Stimulated activated naive CD8-positive, alpha-beta T cell treated with anti-CD3 and anti-CD28 coated beads, Interleukin-15, Interleukin-2, amounts not matched to agents 100 U/mL and 50 U/mL, for 24 hours (primary cell): ENCODE measurements at regions not wholly inside any gene's neighbourhood (a gene's known extent, or its start where the extent isn't known, plus 50 kb on each side); places are given as distances from the start of the nearest gene placed in this dataset.
"Not testable (repeated sequence)": the region's sequence is repeated elsewhere in the genome, so short reads cannot be mapped to it uniquely, and the experiment has no call there.

Source experiments
- ATAC-seq: fragments of 150-1000 bp; cut with Tn5 transposase; one replicate; pipeline ENCODE4 v1.10.0; 2021
- DNase-seq: peaks from one replicate; pipeline ENCODE4 v3.0.0; 2021

- not testable (repeated sequence) for ATAC-seq
These were observed 869.6 kb upstream of the DEFB115 start for GRCh38 chr20:30387823-30388222.

GRCh38 chr20:30393523-30393922 lies 863.9 kb upstream of the DEFB115 start:
- ATAC-seq, DNase-seq: not testable (repeated sequence)

More at GRCh38 chr20:30387823-30388222, 869.6 kb upstream of the DEFB115 start:
- not testable (repeated sequence) for DNase-seq

- ATAC-seq = not testable (repeated sequence)
These were observed 860.4 kb upstream of the DEFB115 start for GRCh38 chr20:30397111-30397510.

GRCh38 chr20:30405061-30405460 lies 852.4 kb upstream of the DEFB115 start:
- ATAC-seq, DNase-seq: not testable (repeated sequence)

More at GRCh38 chr20:30397111-30397510, 860.4 kb upstream of the DEFB115 start:
- not testable (repeated sequence) for DNase-seq

- not testable (repeated sequence) for DNase-seq, ATAC-seq
These were observed 851.9 kb upstream of the DEFB115 start for GRCh38 chr20:30405585-30405984.

- not testable (repeated sequence) for DNase-seq, ATAC-seq
These were observed 851.1 kb upstream of the DEFB115 start for GRCh38 chr20:30406370-30406769.

GRCh38 chr20:30412972-30413371 lies 844.5 kb upstream of the DEFB115 start:
- DNase-seq (no peak), ATAC-seq (no peak)

- ATAC-seq, DNase-seq: not testable (repeated sequence)
These were observed 840.1 kb upstream of the DEFB115 start for GRCh38 chr20:30417387-30417786.

GRCh38 chr20:30418378-30418777 lies 839.1 kb upstream of the DEFB115 start:
- not testable (repeated sequence) for ATAC-seq, DNase-seq

GRCh38 chr20:30419466-30419865 lies 838.0 kb upstream of the DEFB115 start:
- DNase-seq = no peak
- no peak for ATAC-seq

GRCh38 chr20:30419871-30420420 lies 837.5 kb upstream of the DEFB115 start:
- not testable (repeated sequence) for DNase-seq, ATAC-seq
